ENCODE measurements at regions not wholly inside any gene's neighbourhood (a gene's known extent, or its start where the extent isn't known, plus 50 kb on each side); places are given as distances from the start of the nearest gene placed in this dataset.
A peak's percentile ranks its signal among the peaks of the same experiment; 100 is the strongest.
"Not testable (repeated sequence)": the region's sequence is repeated elsewhere in the genome, so short reads cannot be mapped to it uniquely, and the experiment has no call there.

DNA sequence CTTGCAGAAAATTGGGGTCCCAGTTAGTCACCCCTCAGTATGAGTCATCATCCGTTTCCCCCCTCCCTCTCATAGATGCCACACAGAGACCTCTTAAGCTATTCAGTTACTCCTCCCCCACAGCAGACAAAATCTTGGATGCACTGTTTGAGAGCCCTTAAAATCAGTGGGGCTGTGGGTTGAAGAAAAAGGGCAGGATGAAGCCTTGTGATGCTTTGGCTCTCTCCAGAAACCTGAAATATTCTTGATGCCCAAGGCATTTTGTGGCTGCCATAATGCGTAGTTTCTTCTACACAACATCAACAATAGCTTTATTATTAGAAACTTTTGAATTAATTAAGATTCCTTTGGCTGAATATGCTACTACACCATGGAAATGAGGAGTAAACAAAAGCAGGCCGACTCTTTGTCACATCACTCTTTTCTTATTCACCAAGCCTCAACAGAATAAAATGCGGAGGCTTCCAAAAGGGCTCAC, 133.8 kb downstream of the MRPS30 start:
- DNase-seq (ENCODE audit: low spot score), result no peak

GRCh38 chr5:44943647-44944046, 134.9 kb downstream of the MRPS30 start:
- no peak for DNase-seq (ENCODE audit: low spot score)

DNA sequence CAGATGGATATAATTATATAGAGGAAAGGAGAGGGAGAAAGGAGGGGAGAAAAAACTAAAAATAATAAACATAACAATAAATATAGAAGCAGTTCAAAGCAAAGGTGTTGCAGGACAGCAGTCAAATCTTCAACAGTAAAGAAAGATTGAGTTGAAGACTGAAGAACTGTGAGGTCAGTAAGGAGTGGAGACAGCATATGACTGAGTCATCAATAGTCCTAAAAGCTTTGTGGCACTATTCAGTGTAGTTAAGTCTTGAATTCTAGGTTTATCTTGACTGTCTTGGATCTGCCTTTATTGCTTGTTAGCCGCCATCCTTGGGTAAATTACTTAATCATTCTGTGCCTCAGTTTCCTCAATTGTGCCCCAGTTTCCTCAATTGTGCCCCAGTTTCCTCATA, 137.0 kb downstream of the MRPS30 start:
- DNase-seq (ENCODE audit: low spot score), result peak; percentile 7

- no peak for DNase-seq (ENCODE audit: low spot score)
These were observed 140.9 kb downstream of the MRPS30 start for GRCh38 chr5:44949687-44950086.

DNA sequence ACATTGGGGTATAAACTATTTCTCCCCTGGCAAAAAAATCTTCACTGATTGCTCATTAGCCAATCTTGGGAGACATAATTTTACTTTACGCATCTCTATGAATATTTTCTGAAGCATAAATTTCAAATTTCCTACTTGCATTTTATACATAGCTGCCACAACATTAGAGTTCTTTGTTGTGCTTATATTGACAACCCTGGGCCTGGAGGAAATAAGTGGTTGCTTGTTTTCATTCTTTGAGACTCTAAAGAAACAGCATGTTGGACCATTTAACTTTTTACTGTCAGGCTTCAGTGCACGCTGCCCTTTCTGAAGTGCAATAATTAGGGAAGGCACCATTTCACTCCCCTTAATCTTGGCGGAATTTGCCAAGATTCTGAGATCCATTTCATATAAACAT, 142.6 kb downstream of the MRPS30 start:
- no peak for DNase-seq (ENCODE audit: low spot score)

DNA sequence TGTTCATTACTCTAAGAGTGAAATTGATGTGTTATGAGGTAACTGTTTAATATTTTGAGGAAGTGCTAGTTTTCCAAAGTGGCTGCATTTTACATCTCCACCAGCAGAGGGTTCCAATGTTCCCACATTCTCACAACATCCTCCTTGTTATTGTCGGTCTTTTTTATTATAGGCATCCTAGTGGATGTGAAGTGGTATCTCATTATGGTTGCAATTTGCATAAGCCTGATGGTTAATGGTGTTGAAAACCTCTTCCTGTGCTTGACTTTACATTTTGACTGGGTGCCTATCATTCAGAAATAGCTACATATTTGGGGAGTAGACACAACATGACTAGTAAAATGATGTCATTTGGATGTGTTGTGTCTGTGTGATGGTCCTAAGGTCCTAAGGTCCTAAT, 143.6 kb downstream of the MRPS30 start:
- peak; percentile 59 for DNase-seq (ENCODE audit: low spot score)

GRCh38 chr5:44953078-44953477, 144.3 kb downstream of the MRPS30 start:
- DNase-seq (ENCODE audit: low spot score), result no peak

DNA sequence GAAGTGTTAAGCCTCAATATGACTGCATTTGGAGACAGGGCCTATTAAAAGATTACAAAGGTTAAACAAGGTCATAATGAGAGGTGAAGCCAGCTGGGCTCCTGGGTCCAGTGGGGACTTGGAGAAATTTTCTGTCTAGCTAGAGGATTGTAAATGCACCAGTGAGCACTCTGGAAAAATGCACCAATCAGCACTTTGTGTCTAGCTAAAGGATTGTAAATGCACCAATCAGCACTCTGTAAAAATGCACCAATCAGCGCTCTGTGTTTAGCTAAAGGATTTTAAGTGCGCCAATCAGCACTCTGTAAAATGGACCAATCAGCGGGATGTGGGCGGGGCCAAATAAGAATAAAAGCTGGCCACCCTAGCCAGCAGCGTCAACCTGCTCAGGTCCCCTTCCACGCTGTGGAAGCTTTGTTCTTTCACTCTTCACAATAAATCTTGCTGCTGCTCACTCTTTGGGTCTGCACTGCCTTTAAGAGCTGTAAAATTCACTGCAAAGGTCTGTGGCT, 150.3 kb downstream of the MRPS30 start:
- not testable (repeated sequence) for DNase-seq (ENCODE audit: low spot score)

DNA sequence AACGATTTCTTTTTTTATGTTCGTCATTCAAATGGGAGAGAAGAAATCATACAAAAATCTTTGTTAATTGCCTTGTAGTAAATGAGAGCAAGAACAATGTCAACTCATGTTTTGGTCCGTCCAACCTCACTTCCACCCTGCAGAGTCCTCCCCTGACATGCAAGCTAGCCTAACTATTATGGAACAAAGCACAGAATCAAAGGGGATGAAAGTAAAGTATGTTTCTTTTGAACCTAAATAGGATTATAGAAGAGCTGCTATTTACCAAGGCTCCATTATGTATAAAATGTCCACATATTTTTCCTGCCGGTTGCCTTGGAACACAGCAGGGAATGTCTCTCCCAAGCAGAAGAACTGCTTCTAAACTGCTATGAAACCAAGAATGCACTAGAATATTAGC, 161.1 kb downstream of the MRPS30 start:
- DNase-seq (ENCODE audit: low spot score), result no peak

DNA sequence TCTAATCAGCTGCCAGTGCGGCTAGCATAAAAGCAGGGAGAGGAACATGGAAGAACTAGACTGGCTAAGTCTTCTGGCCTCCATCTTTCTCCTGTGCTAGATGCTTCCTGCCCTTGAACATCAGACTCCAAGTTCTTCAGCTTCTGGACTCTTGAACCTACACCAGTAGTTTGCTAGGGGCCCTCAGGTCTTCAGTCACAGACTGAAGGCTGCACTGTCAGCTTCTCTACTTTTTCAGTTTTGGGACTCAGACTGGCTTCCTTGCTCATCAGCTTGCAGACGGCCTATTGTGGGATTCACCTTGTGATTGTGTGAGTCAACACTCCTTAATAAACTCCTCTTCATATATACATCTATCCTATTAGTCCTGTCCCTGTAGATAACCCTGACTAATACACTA, 162.2 kb downstream of the MRPS30 start:
- DNase-seq (ENCODE audit: low spot score), result not testable (repeated sequence)

DNA sequence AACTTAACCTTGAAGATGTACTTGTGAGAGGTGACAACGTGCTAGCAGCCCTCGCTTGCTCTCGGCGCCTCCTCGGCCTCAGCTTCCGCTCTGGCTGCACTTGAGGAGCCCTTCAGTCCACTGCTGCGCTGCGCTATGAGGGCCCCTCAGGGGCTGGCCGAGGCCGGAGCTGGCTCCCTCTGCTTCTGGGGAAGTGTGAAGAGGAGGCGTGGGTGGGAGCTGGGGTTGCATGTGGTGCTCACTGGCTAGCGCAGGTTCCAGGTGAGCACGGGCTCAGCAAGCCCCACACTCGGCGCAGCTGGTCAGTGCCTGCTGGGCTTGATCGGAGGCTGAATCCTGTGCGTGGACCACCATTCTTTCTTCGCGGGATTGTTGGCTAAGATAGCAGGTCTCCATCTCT, 166.1 kb downstream of the MRPS30 start:
- DNase-seq (ENCODE audit: low spot score), result no peak

DNA sequence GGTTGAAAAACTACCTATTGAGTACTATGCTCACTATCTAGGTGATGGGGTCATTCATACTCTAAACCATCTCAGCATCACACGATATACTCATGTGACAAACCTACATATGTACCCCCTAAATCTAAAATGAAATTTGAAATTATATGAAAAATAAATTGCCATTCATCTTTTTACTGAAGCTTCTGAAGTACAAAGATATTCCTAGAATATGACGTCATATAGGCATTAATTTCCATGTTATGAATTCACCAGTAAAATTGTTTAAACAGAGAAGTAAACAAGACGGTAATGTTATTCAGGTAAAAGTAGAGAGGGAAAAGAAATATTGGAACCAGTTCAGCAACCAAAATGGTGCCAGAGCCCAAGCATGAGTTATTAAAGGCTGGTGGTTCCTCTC, 173.0 kb downstream of the MRPS30 start:
- no peak for DNase-seq (ENCODE audit: low spot score)

- no peak for DNase-seq (ENCODE audit: low spot score)
These were observed 174.3 kb downstream of the MRPS30 start for GRCh38 chr5:44983006-44983405.

DNA sequence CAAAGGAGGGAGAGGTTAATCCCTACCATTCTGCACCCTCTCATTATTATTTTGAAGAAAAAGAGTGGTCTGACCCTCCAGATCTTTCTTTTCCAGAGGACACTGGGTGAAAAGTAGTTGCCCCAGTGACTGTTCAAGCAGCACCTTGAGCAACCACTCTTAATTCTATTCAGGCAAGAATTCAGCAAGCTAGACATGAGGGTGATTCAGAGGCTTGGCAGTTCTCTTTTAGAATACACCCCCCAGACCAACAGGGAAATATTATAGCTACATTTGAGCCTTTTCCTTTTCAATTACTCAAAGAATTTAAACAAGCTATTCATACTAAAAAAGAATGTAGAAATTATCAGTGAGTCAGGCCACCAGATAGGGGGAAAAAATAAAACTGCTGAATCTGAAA, 178.3 kb downstream of the MRPS30 start:
- DNase-seq (ENCODE audit: low spot score), result peak; percentile 7

- DNase-seq (ENCODE audit: low spot score), result no peak
These were observed 182.9 kb downstream of the MRPS30 start for GRCh38 chr5:44991693-44992092.

DNA sequence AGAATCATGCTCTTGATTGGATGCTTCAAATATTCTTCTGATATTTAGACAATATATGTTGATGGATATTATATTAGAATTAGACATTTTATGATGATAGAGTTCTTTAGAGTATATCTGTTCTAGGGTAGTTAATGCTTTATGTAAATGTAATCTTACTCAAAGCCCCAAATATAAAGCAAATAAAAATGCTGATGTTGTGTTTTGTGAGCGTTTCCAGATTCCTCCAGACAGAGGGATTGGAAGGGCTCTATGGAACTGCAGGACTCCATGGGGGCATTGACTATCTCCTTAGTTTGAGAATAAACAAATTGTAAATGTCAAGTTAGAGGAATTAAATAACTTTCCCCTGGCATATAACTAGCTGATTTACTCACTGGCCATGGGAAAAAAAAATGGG, 184.5 kb downstream of the MRPS30 start:
- DNase-seq (ENCODE audit: low spot score), result no peak

DNA sequence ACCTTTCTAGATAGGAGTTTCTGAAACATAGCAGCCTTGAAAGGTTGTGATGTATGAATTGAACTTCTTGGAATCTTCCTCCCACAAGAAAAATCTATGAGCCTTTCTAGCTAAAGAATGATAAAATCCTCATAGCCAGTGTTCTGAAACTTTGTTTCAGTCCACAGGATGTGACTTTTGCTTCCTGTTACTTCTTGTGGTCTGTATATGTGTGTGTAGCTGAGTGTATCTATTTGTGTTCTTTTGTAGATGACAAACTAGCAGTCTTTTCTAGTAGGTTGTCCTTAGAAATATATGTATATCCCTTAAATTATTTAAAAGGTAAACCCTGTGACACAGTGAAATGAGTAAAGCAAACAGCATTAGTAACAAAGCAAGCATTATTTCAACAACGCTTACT, 188.8 kb downstream of the MRPS30 start:
- no peak for DNase-seq (ENCODE audit: low spot score)

GRCh38 chr5:45007102-45007501, 198.4 kb downstream of the MRPS30 start:
- not testable (repeated sequence) for DNase-seq (ENCODE audit: low spot score)

DNA sequence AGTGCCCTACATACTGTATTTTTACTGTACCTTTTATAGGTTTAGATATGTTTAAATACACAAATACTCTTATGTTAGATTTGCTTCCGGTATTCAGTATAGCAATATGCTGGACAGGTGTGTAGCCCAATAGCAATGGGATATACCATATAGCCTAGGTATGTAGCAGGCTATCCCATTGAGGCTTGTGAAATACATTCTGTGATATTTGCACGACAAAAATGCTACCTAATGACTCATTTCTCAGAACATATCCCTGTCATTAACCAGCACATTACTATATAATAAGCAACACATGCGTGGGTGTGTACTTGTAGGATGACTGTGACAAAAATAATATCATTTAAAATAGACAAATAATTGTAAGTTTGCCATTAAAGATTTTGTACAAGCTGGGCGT, 208.8 kb downstream of the MRPS30 start:
- no peak for DNase-seq (ENCODE audit: low spot score)

- no peak for DNase-seq (ENCODE audit: low spot score)
These were observed 220.8 kb downstream of the MRPS30 start for GRCh38 chr5:45029553-45029952.

- DNase-seq (ENCODE audit: low spot score), result no peak
These were observed 227.2 kb downstream of the MRPS30 start for GRCh38 chr5:45035991-45036390.

DNA sequence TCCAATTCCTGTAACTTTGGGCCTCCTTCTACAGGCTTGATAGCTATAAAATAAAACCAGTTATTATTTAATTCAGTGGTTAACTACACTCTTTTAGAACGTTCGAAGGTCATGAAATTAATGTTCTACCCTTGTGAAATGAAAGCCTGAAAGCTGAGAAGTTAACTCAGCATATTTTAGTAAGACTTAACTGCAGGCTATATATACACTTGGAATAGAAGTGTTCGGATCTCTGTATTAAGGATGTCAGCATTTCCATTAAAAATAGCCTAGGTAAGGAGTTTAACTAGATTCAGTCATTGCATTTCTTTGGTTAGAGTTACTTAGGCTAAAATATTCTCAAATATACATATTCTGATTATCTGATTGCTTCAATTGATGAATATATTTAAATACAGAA, 229.2 kb downstream of the MRPS30 start:
- no peak for DNase-seq (ENCODE audit: low spot score)

GRCh38 chr5:45038366-45038987, 229.7 kb downstream of the MRPS30 start:
- DNase-seq (ENCODE audit: low spot score), result peak; percentile 51

GRCh38 chr5:45042283-45042682, 233.5 kb downstream of the MRPS30 start:
- no peak for DNase-seq (ENCODE audit: low spot score)

All from kidney tubule cell (primary cell).